T-helper 1 cell treated with Interleukin-12 subunit alpha and Interleukin-12 subunit beta and Interleukin-4 antibody, amounts not matched to agents 30 ng/mL and 1 ng/mL, for 36 hours (primary cell): ENCODE measurements at regions not wholly inside any gene's neighbourhood (a gene's known extent, or its start where the extent isn't known, plus 50 kb on each side); places are given as distances from the start of the nearest gene placed in this dataset.

Source experiments
- intact Hi-C: fragments of 100-400 bp; cut with micrococcal nuclease; formaldehyde crosslinking; loops from one replicate; pipeline ENCODE4 v1.15.1; 2024

- intact Hi-C loops: no loop called here
Observed at GRCh38 chr2:57782587-57782986, 264.0 kb upstream of the VRK2 start.

- intact Hi-C loops: no loop called here
Observed at GRCh38 chr2:57793310-57793709, 253.3 kb upstream of the VRK2 start.

- intact Hi-C loops: no loop called here
Observed at GRCh38 chr2:57796527-57796926, 250.1 kb upstream of the VRK2 start.

- intact Hi-C loops: no loop called here
Observed at GRCh38 chr2:57798346-57798745, 248.3 kb upstream of the VRK2 start.

- intact Hi-C loops: no loop called here
Observed at GRCh38 chr2:57802243-57802642, 244.4 kb upstream of the VRK2 start.

GRCh38 chr2:57804971-57805370, 241.6 kb upstream of the VRK2 start:
- intact Hi-C loops: no loop called here

- intact Hi-C loops: no loop called here
Observed at GRCh38 chr2:57806449-57806968, 240.1 kb upstream of the VRK2 start.

GRCh38 chr2:57809230-57809629, 237.4 kb upstream of the VRK2 start:
- intact Hi-C loops: no loop called here

GRCh38 chr2:57821088-57821487, 225.5 kb upstream of the VRK2 start:
- intact Hi-C loops: no loop called here

GRCh38 chr2:57828221-57828620, 218.4 kb upstream of the VRK2 start:
- intact Hi-C loops: no loop called here

- intact Hi-C loops: no loop called here
Observed at GRCh38 chr2:57834666-57835065, 211.9 kb upstream of the VRK2 start.

- intact Hi-C loops: no loop called here
Observed at GRCh38 chr2:57842531-57842930, 204.1 kb upstream of the VRK2 start.

- intact Hi-C loops: no loop called here
Observed at GRCh38 chr2:57843158-57843557, 203.4 kb upstream of the VRK2 start.

- intact Hi-C loops: no loop called here
Observed at GRCh38 chr2:57848723-57849122, 197.9 kb upstream of the VRK2 start.

- intact Hi-C loops: no loop called here
Observed at GRCh38 chr2:57849843-57850242, 196.8 kb upstream of the VRK2 start.

- intact Hi-C loops: no loop called here
Observed at GRCh38 chr2:57850415-57851130, 196.0 kb upstream of the VRK2 start.

GRCh38 chr2:57855212-57855611, 191.4 kb upstream of the VRK2 start:
- intact Hi-C loops: no loop called here

GRCh38 chr2:57859755-57860154, 186.9 kb upstream of the VRK2 start:
- intact Hi-C loops: no loop called here

GRCh38 chr2:57862153-57862552, 184.5 kb upstream of the VRK2 start:
- intact Hi-C loops: no loop called here

- intact Hi-C loops: no loop called here
Observed at GRCh38 chr2:57862727-57863126, 183.9 kb upstream of the VRK2 start.

GRCh38 chr2:57864926-57865325, 181.7 kb upstream of the VRK2 start:
- intact Hi-C loops: no loop called here

GRCh38 chr2:57867730-57868129, 178.9 kb upstream of the VRK2 start:
- intact Hi-C loops: no loop called here

GRCh38 chr2:57868619-57869139, 177.9 kb upstream of the VRK2 start:
- intact Hi-C loops: no loop called here
